GM21723 (cell line): ENCODE measurements at regions not wholly inside any gene's neighbourhood (a gene's known extent, or its start where the extent isn't known, plus 50 kb on each side); places are given as distances from the start of the nearest gene placed in this dataset.
"Not testable (repeated sequence)": the region's sequence is repeated elsewhere in the genome, so short reads cannot be mapped to it uniquely, and the experiment has no call there.

Source experiments
- ATAC-seq: cut with Tn5 transposase; IDR thresholded peaks from one replicate; pipeline ENCODE4 v1.9.1; 2021; ENCODE audit warnings: mild to moderate bottlenecking, moderate library complexity; ENCODE audit not compliant: unreplicated experiment

DNA sequence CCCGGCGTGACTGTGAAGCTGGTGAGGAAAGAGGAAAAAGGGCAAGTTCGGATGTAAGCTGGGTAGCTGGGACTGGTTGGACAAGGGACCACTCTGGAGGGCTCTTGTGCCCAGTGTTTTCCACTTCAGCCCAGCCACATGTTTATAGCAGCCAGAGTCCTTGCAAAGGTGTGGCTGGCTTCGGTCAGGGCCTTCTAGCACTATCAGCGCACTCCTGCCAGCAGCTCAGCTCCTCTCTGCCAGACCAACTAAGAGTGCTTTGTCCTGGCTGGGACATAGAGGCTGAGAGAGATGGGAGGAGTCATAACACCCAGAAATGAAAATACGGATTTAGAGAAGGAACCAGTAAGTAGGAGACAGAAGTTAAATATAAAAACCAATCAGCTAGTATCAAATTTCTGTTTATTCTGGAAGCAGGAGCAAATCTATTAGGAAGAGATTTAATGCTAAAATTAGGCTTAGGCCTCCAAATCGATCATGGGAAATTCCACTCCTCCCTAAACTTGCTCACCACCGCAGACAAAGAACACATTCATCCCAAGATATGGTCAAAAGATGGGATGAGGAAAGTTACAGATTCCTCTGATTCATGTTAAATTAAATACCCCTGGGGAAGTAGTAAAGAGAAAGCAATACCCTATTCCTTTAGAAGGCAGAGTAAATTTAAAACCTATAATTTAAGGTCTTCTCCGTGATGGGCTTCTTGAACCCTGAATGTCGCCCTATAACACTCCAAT is 135.0 kb downstream of the RALA start:
- no peak for ATAC-seq

DNA sequence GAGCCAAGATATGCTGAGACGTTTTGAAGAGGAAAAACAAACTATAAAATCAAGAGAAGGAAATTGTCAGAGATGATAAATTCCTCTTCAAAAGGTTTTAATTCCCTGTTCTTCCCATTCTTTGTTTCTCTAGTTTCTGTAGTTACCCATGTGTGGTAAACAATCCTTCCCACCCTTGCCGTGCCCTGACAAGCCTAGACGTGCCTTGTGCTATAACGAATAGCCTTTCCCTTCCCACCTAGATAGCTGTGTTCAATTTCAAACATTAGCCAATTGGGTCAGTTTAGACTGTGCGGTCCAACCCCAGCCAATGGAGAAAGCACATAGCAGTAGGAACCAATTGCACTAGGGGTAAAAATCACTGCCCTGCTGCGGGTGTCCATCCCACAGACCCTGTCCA is 138.1 kb downstream of the RALA start:
- no peak for ATAC-seq

DNA sequence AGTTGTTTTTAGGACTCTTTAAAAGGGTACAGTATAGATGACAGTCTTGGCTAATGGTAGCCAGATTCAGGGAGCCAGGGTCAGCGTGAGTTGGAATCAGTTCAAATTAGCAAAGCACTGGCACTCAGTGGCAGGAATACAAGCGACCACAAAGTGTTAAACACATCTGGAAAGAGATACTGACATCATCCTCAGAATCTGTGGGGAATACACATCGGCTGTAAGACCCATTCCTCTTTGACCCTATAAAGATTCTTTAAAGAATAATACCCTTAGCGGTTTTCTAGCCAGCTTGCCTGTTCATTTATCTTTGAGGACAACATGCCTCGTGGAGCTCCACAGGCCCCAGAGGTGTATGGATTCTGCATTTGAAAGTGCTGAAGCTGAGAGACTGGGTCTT is 139.1 kb downstream of the RALA start:
- ATAC-seq, result not testable (repeated sequence)

DNA sequence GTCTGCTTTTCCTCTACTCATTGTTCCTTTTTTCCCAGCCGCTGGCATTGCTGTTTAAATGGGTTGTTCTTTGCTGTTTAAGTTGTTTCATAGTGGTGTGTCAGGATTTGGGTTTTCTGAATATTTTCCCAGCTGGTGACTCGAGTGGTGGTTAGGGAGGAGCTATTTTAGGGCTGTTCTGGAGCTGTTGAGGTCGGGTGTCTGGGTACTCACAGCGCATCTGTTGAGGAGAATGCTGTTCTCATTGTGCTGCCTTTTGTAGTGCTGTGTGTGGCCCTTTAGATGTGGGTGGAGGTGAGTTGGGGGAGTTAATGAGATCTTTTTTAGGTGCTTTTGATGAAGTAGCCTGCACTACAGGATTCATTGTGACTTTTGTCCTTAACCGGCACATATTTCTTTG is 139.5 kb downstream of the RALA start:
- ATAC-seq, result not testable (repeated sequence)

DNA sequence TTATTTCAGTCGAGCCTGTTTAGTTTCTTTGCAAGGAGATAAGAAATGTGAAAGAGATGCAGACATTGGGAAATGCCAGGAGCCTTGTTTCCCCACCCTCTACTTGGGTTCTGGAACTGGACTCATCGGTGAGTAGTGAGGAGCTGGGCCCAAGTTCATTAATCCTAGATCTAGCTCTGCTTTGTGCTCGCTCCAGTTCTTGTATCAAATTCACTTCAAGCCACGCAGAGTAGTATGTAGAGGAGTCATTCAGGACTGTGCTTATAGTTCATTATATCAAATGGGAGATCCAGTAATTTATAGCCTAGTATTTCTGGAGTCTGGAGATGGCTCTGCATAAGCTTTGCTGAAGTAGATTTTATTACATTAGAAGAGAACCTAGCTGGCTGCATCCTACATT is 142.5 kb downstream of the RALA start:
- not testable (repeated sequence) for ATAC-seq

DNA sequence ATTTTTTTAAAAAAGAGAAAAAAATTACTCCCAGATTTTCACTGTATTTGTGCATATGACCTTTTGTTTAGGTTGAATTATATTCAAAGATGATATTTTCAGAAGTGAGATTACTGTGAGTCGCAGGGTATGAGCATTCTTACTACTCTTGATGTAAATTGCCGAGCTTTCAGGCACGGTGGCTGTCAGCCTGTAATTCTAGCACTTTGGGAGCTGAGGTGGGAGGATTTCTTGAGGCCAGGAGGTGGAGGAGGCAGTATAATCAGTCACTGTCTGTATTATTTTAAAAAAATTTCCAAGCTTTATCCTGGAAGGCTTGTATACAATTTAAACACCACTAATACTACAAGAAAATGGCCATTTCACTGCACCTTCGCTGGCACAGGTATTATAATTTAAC is 145.1 kb downstream of the RALA start:
- not testable (repeated sequence) for ATAC-seq

DNA sequence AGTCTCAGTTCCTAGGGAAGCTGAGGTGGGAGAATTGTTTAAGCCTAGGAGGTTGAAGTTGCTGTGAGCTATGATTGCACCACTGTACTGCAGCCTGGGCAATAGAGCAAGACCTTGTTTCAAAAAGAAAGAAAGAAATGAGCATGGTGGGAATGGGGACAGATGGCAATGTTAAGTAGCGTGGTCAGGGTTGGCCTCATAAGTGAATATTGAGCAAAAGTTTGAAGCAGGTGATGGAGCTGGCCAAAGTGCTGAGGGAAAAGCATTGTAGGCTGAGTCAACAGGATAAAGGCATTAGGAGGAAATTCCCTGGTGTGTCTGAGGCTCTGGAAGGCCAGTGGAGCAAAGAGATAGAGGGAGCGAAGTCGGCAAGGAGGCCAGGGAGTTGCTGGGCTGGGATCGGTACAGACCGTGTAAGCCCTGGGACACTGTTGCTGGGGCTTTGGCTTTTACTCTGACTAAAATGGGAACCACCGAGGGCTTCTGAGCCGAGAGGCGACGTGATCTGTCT is 151.0 kb downstream of the RALA start:
- not testable (repeated sequence) for ATAC-seq

DNA sequence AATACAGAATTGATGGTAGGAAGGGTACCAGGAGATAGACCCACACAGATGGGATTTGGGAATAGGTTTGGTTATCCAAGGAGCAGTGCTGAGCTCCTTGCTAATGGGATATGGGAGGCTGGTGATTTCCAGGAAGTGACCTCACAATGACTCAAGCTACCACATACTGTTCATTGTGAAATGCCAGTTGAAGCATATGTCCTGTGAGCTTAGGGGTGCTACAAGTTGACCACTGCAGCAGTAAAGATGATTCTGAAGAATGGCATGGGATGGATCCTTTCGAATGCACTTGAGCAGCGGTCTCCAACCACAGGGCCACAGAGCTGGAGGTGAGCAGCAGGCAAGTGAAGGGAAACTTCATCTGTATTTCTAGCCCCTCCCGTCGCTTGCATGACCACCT is 158.2 kb downstream of the RALA start:
- ATAC-seq, result not testable (repeated sequence)

DNA sequence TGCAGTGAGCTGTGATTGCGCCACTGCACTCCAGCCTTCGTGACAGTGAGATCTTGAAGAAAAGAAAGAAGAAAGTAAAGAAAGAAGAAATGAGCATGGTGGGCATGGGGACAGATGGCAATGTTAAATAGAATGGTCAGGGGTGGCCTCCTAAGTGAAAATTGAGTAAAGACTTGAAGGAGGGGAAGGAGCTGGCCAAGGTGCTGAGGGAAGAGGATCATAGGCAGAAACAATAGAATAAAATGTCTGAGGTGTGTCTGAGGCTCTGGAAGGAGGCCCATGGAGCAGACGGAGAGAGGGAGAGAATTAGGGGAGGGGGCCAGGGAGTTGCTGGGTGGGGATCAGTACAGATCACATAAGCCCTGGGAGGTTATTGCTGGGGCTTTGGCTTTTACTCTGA is 163.1 kb downstream of the RALA start:
- ATAC-seq, result not testable (repeated sequence)

DNA sequence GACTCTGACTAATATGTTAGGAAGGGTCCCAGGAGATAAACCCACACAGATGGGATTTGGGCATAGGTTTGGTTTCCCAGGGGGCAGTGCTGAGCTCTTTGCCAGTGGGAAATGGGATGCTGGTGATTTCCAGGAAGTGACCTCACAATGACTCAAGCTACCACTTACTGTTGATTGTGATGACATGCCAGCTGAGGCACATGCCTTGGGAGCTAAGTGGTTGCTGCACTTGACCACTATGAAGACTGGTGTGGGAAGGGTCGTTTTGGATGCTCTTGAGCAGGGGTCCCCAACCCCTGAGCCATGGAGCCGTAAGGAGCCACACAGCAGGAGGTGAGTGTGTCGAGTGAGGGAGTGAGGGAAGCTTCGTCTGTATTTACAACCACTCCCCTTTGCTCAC is 159.0 kb upstream of the CDK13 start:
- ATAC-seq, result not testable (repeated sequence)

DNA sequence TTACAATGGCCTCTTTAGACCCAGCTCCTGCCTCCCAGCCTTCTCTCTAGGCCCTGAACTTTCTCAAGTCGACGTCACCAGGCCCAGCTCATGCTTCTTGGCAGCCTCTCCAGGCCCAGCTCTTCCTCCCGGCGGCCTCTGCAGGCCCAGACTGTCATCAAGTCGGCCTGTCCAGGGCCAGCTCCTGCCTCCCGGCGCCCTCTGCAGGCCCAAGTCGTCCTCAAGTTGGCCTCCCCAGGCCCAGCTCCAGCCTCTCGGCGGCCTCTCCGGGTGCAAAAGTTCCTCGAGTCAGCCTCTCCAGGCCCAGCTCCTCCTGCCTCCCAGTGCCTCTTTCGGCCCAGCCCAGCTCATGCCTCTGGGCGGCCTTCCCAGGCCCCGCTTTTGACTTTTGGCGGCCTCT is 158.1 kb upstream of the CDK13 start:
- ATAC-seq, result not testable (repeated sequence)

DNA sequence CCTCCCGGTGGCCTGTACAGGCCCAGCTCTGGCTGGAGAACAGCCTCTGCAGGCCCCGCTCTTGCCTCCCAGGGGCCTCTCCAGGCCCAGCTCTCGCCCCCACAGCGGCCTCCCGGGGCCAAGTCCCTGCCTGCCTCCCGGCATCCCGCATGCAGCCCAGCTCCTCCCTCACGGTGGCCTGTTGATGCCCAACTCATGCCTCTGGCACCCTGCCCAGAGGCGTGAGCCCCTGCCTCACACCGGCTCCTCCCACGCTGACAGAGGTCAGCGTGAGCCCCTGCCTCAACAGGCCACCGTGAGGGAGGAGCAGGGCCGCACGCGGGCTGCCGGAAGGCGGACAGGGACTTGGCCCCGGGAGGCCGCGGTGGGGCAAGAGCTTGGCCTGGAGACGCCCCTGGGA is 157.0 kb upstream of the CDK13 start:
- ATAC-seq, result not testable (repeated sequence)

DNA sequence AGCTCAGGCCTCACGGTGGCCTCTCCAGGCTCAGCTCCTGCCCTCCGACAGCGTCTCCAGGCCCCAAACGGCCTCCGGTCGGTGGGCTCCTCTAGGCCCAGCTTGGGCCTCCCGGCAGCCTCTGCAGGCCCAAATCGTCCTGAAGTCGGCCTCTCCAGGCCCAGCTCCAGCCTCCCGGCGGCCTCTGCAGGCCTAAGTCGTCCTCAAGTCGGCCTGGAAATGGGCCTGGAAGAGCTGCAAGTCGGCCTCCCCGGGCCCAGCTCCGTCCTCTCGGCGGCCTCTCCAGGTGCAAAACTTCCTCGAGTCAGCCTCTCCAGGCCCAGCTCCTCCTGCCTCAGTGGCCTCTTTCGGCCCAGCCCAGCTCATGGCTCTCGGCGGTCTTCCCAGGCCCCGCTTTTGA is 156.2 kb upstream of the CDK13 start:
- ATAC-seq, result not testable (repeated sequence)

DNA sequence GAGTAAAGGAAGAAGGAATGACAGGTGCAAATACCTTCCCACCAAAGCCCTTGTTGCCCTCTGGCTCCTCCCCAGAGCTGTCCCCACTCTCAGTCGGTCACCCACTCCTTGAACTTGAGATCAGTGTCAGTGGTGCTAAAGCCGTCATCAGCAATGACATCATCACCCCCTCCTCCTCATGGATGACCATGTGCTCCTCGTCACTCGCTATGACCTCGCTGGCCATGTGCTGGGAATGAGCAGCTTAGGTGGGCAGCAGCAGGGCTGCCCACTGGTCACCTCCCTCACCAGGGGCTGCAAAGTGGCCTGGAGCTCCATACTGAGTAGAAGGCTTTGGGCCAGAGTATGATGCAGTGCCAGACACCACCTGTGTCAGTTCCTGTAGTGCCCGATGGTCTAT is 153.1 kb upstream of the CDK13 start:
- ATAC-seq, result not testable (repeated sequence)

DNA sequence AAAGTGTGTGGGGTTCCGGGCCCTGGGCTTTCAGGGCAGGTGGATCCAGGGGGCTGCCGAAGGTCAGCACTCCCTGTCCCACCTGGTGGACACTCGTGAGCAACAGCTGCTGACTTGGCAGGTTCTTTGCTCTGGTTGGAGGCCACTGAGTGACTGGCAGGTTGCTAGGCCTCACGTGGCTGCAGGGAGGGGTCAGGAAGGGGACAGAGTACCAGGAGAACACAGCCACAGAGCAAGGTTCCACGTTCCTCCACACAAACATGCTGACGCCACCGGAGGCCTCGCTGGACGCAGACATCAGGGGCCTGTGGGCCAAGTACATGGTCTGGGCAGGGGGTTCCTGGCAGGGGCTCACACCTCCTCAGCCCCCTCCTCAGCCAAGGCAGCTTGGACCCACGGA is 152.0 kb upstream of the CDK13 start:
- ATAC-seq, result not testable (repeated sequence)

DNA sequence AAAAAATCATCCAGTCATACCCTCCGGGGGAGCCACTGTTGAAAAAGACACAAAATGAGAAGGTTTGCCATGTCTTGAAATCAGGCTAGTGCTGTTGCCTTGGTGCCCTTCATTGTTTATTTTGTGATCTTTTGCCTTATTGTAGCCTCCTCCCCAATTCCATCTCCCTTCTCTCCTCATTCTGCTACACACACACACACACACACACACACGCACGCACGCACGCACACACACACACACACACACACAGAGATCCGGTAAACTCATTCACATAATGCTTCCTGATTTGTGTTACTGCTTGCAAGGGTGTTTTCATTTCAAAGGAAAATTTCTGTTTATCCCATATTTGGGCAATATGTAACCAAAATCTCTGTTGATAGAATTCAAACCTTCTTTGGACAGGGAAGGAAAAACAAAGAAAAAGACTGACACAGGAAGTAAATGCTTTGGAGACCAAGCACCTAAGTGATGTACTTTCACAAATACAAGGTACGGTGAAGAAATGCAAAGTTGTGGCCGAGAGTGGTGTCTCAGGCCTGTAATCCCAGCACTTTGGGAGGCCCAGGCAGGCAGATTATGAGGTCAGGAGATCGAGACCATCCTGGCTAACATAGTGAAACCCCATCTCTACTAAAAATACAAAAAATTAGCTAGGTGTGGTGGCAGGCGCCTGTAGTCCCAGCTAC is 141.1 kb upstream of the CDK13 start:
- no peak for ATAC-seq

DNA sequence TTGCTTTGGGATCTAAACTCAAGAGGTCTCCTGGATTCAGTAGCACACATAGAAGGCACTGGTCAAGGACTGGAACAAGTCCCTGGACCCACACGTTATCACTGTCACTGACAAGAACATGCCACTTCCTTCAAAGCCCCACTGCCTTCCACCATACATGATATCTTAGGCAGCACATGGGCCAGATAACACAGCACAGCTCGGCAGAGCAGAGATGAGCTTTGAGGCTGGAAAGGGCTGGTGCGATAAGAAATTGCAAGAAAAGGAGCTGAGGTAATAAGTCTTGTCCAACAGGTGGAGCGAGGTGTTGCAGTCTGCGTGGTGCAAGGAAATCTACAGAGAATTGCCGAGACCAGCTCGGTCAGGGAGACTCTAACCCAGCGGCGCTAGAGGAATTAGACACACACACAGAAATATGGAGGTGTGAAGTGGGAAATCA is 139.8 kb upstream of the CDK13 start:
- ATAC-seq, result no peak

DNA sequence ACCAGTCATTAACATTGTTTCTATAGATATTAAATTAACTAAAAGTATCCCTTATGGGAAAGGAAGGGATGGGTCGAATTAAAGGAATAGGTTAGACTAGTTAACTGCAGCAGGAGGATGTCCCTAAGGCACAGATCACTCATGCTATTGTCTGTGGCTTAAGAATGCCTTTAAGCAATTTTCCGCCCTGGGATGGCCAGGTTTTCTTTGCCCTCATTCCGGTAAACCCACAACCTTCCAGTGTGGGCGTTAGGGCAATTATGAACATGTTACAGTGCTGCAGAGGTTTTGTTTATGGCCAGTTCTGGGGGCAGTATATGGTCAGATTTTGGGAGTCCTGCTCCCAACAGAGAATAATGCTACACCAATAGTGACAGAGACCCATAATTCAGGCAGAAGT is 139.3 kb upstream of the CDK13 start:
- ATAC-seq, result no peak

DNA sequence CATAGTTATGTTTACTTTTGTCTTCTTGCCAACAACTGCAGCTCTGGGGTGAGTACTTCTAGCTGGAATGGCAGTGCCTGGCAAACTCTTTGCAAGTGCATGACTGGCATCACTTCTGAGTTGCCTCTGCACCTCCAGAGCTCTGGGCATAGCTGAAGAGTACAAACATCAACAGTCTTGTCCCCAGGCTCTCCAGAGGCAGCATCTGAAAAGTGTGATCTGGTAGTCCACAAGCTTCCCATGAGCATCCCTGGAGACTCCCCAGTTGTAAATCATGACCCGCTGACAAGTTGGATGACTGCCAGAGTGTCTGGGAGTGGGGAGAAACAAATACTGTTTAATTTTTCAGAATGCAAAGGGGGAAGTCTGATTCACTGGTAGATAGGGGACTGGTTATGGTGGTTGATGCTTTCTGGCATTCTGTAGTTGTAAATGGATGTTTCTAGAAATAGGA is 138.9 kb upstream of the CDK13 start:
- no peak for ATAC-seq

DNA sequence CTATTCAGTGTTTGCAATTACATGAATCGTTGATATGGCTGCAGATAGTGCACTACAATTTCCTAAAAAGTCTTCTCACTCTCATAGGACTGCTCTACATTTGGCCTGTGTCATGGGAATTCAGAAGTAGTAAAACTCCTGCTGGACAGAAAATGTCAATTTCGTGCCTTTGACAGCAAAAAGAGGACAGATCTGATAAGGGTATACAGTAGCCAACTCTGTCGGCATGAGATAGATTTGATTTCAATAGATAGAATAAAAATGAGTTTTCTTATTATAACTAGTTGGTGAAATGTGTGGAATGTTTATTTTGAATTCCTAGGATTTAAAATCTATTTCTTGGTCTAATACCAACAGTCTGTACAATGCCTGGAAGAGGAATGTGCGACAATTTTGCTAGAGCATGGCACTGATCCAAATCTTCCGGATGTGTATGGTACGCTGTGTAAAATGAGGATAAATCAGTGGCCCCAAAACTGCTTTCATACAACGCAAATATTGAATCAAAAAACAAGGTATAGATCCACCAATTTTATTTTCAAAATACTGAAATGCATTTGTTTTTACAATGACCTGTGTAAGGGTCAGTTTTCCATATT is 133.5 kb upstream of the CDK13 start:
- no peak for ATAC-seq

DNA sequence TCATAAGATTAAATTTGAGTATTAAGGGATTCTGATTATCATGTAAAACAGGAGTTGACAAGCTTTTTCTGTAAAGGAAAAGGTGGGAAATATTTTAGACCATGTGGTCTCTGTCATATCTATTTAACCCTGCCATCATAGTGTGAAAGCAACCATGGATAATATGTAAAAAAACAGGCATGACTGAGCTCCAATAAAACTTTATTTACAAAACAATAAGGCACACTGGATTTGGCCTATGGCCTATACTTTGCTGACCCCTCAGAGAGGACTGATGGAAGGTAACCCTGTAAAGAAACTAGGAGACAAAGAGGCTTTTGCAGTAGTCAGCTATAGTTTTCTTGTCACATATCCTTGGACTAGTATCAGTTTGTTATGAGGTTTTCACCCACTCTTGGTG is 130.5 kb upstream of the CDK13 start:
- ATAC-seq, result no peak
